Spleen (tissue), 7 donors: ENCODE measurements at regions not wholly inside any gene's neighbourhood (a gene's known extent, or its start where the extent isn't known, plus 50 kb on each side); places are given as distances from the start of the nearest gene placed in this dataset.

Source experiments
- POLR2AphosphoS5 ChIP-seq, 3 donors: sonication (generic); formaldehyde crosslinking; IDR thresholded peaks; one replicate each; pipeline ENCODE4 v1.5.1; 2017; ENCODE audit warnings: antibody characterized with exemption in 3 of 3
- TF ChIP-seq, protein P1 (sequence below), 11 experiments: fragments of 200-600 bp in 7 of 11; fragments of 450-650 bp in 4 of 11; sonication (generic) in 4 of 11; IDR thresholded peaks in 8 of 11; conservative IDR thresholded peaks in 3 of 11; 1 replicate in 7 of 11; 2 replicates in 4 of 11; pipeline versions ENCODE4 v1.4.0 to v1.8.0; 2016 to 2021; ENCODE audit warnings: antibody characterized with exemption in 11 of 11, inconsistent platforms in 4 of 11, mild to moderate bottlenecking in 1 of 11
- donor health status: DM: no; HTN: no; CAD: no; lungs with moderate emphysema.
- donor health status: DM: no; HTN: no; CAD: no.
- donor health status: DM: no; HTN: no; CAD: no.

DNA sequence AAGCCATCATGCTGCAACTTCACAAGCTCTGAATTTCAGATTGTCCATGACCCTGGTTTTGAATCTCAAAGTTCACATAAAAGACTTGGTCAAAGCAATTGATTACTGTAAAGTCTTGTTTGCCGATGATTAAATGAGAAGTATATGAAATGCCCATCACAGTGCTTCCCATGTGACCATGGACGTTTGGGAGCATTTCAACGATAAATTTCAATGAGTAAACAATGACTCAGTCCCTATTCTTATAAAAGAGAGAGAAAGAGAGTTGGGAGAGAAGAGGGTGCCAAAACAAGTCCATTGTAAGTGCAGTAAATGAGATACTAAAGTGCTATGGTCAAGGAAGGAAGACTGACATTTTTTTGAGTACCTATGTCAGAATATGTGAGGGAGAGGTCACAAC is 276.9 kb downstream of the SOX9 start:
- TF ChIP-seq, protein P1, sequence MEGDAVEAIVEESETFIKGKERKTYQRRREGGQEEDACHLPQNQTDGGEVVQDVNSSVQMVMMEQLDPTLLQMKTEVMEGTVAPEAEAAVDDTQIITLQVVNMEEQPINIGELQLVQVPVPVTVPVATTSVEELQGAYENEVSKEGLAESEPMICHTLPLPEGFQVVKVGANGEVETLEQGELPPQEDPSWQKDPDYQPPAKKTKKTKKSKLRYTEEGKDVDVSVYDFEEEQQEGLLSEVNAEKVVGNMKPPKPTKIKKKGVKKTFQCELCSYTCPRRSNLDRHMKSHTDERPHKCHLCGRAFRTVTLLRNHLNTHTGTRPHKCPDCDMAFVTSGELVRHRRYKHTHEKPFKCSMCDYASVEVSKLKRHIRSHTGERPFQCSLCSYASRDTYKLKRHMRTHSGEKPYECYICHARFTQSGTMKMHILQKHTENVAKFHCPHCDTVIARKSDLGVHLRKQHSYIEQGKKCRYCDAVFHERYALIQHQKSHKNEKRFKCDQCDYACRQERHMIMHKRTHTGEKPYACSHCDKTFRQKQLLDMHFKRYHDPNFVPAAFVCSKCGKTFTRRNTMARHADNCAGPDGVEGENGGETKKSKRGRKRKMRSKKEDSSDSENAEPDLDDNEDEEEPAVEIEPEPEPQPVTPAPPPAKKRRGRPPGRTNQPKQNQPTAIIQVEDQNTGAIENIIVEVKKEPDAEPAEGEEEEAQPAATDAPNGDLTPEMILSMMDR (IDR thresholded peaks at IDR 0.05 in 8 of 11, conservative IDR thresholded peaks at IDR 0.05 in 3 of 11): no peak
- TF ChIP-seq POLR2AphosphoS5 (IDR thresholded peaks at IDR 0.05): no peak
